Activated CD4-positive, alpha-beta T cell treated with anti-CD3 and anti-CD28 coated beads for 24 hours (primary cell): ENCODE measurements at regions not wholly inside any gene's neighbourhood (a gene's known extent, or its start where the extent isn't known, plus 50 kb on each side); places are given as distances from the start of the nearest gene placed in this dataset.

Experiments used
- DNase-seq, 2 donors: peaks; one replicate each; pipeline ENCODE4 v3.0.0-alpha.2; 2020; ENCODE audit warnings: low read depth in 2 of 2

GRCh38 chr3:118269537-118270125 lies 765.0 kb downstream of the IGSF11 start:
- no peak for DNase-seq

GRCh38 chr3:118272991-118273390 lies 761.7 kb downstream of the IGSF11 start:
- no peak for DNase-seq

- no peak for DNase-seq
Measured at GRCh38 chr3:118277814-118278213, 756.8 kb downstream of the IGSF11 start.

GRCh38 chr3:118292841-118293240 lies 741.8 kb downstream of the IGSF11 start:
- DNase-seq = no peak

GRCh38 chr3:118298133-118298532 lies 736.5 kb downstream of the IGSF11 start:
- DNase-seq = no peak

GRCh38 chr3:118304557-118304956 lies 730.1 kb downstream of the IGSF11 start:
- no peak for DNase-seq

- DNase-seq = no peak
Measured at GRCh38 chr3:118332699-118333098, 701.9 kb downstream of the IGSF11 start.

GRCh38 chr3:118337649-118338048 lies 697.0 kb downstream of the IGSF11 start:
- no peak for DNase-seq

- DNase-seq = no peak
Measured at GRCh38 chr3:118347396-118348168, 687.1 kb downstream of the IGSF11 start.

- DNase-seq = no peak
Measured at GRCh38 chr3:118348169-118348557, 686.5 kb downstream of the IGSF11 start.

- DNase-seq = no peak
Measured at GRCh38 chr3:118354556-118354955, 680.1 kb downstream of the IGSF11 start.

GRCh38 chr3:118369892-118370491 lies 664.7 kb downstream of the IGSF11 start:
- DNase-seq = no peak

GRCh38 chr3:118380576-118380975 lies 654.1 kb downstream of the IGSF11 start:
- DNase-seq = no peak

GRCh38 chr3:118396491-118396890 lies 638.2 kb downstream of the IGSF11 start:
- no peak for DNase-seq

- DNase-seq = no peak
Measured at GRCh38 chr3:118400086-118400485, 634.6 kb downstream of the IGSF11 start.

GRCh38 chr3:118400886-118401285 lies 633.8 kb downstream of the IGSF11 start:
- DNase-seq = no peak

- DNase-seq = no peak
Measured at GRCh38 chr3:118401887-118402286, 632.8 kb downstream of the IGSF11 start.

- DNase-seq = no peak
Measured at GRCh38 chr3:118402971-118403370, 631.7 kb downstream of the IGSF11 start.

- DNase-seq = no peak
Measured at GRCh38 chr3:118406562-118406961, 628.1 kb downstream of the IGSF11 start.

GRCh38 chr3:118408431-118408830 lies 626.2 kb downstream of the IGSF11 start:
- no peak for DNase-seq

GRCh38 chr3:118412503-118412902 lies 622.1 kb downstream of the IGSF11 start:
- no peak for DNase-seq

- no peak for DNase-seq
Measured at GRCh38 chr3:118425272-118425837, 609.3 kb downstream of the IGSF11 start.

- DNase-seq = no peak
Measured at GRCh38 chr3:118433825-118434224, 600.8 kb downstream of the IGSF11 start.
